Lower lobe of right lung (tissue), 2 donors: ENCODE measurements at regions not wholly inside any gene's neighbourhood (a gene's known extent, or its start where the extent isn't known, plus 50 kb on each side); places are given as distances from the start of the nearest gene placed in this dataset.
A peak's percentile ranks its signal among the peaks of the same experiment; 100 is the strongest.

Experiments used
- ATAC-seq, 2 donors: fragments of 200-7000 bp; cut with Tn5 transposase; one replicate each; pipeline ENCODE4 v1.9.1; 2020 to 2022; ENCODE audit warnings: mild to moderate bottlenecking in 2 of 2, moderate library complexity in 2 of 2
- DNase-seq: peaks from one replicate; pipeline ENCODE4 v3.0.0-alpha.2; 2020
- H3K27ac ChIP-seq: fragments of 200-600 bp; one replicate; pipeline ENCODE4 v1.8.0; 2022
- H3K27me3 ChIP-seq: fragments of 200-600 bp; one replicate; pipeline ENCODE4 v1.8.0; 2022; ENCODE audit warnings: low read depth
- H3K36me3 ChIP-seq: fragments of 200-600 bp; one replicate; pipeline ENCODE4 v1.8.0; 2022; ENCODE audit warnings: mild to moderate bottlenecking
- H3K4me1 ChIP-seq: fragments of 200-600 bp; one replicate; pipeline ENCODE4 v1.8.0; 2022
- H3K4me3 ChIP-seq: fragments of 200-600 bp; one replicate; pipeline ENCODE4 v1.8.0; 2022; ENCODE audit warnings: mild to moderate bottlenecking
- H3K9me3 ChIP-seq: fragments of 200-600 bp; one replicate; pipeline ENCODE4 v1.8.0; 2022
- intact Hi-C: fragments of 100-400 bp; cut with DNase I; formaldehyde crosslinking; loops from one replicate; pipeline ENCODE4 v1.11.0; 2022
- TF ChIP-seq, protein P1 (sequence below): fragments of 200-600 bp; IDR thresholded peaks from one replicate; pipeline ENCODE4 v1.8.0; 2022; ENCODE audit warnings: antibody characterized with exemption, mild to moderate bottlenecking
- donor health status: DM: no; HTN: yes; CAD: no; lungs with severe emphysema.

DNA sequence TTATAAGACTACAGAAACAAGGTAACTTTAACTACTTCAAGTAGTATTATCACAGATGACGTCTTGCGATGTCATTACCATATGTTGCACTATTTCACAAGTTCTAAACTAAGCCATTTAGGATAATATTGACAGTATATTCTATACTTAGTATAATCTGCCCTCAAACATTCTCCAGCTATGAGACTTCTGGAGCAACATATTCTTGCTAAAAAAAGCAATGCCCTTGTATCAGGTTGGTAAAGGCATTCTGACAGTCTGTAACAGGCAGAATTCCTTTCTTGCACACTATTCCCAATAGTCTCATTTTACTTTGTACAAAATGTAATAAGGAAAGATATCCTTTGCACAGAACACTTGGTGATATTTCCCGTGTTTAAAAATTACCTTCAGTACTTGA, 694.8 kb upstream of the PKDCC start:
- DNase-seq (no peak), ATAC-seq (no peak)
- no peak overlapping the region for H3K27ac ChIP-seq
- no peaks in the 10 kb centered on the region for H3K36me3 ChIP-seq
- H3K9me3 ChIP-seq = no peaks in the 10 kb centered on the region
- H3K4me3 ChIP-seq = no peak overlapping the region
- no peaks in the 10 kb centered on the region for H3K4me1 ChIP-seq
- TF ChIP-seq, protein P1, sequence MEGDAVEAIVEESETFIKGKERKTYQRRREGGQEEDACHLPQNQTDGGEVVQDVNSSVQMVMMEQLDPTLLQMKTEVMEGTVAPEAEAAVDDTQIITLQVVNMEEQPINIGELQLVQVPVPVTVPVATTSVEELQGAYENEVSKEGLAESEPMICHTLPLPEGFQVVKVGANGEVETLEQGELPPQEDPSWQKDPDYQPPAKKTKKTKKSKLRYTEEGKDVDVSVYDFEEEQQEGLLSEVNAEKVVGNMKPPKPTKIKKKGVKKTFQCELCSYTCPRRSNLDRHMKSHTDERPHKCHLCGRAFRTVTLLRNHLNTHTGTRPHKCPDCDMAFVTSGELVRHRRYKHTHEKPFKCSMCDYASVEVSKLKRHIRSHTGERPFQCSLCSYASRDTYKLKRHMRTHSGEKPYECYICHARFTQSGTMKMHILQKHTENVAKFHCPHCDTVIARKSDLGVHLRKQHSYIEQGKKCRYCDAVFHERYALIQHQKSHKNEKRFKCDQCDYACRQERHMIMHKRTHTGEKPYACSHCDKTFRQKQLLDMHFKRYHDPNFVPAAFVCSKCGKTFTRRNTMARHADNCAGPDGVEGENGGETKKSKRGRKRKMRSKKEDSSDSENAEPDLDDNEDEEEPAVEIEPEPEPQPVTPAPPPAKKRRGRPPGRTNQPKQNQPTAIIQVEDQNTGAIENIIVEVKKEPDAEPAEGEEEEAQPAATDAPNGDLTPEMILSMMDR = no peak
- intact Hi-C loops = no loop called here
- no peaks in the 10 kb centered on the region for H3K27me3 ChIP-seq

DNA sequence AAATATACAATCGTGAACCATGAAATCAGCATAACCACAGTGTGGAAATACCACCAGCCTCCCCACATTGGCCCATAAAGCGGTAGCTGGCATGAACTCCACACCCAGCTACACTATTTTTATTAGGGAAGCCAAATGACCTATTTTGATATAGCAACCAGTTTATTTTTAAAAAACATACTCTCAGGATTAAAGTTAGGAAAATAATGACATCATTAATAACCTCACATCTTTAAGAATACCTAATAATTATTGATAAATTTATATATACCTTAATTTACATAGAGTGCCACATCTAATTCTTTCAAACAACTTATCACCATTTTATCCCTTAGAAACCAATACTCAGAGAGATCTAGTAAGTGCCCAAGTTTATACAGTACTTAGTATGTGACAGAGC, 692.0 kb upstream of the PKDCC start:
- no peak for ATAC-seq
- TF ChIP-seq, protein P1 = no peak
- no peak for DNase-seq
- Histone ChIP-seq H3K27me3 (no peaks in the 10 kb centered on the region), H3K4me3 (no peak overlapping the region), H3K9me3 (no peaks in the 10 kb centered on the region), H3K27ac (no peak overlapping the region), H3K4me1 (no peaks in the 10 kb centered on the region), H3K36me3 (no peaks in the 10 kb centered on the region)
- intact Hi-C loops = no loop called here

DNA sequence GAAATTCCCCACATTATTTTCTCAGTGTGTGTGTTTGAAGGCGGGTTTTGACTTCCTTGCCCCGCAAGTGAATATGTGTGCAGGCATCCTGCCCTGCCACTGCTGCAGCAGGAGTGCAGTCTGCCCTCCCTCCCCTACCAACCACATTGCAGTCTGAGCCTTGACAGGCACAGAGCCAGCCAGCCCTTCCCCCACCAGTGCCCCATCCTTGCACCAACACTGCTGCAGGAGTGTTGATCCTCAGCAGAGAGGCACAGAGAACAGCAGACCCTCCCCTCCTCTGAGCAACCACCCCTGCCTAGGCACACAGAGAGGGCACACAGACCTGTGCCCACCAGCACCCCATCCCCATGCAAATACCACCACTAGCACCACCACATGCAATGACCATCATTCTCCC, 683.0 kb upstream of the PKDCC start:
- H3K27me3 ChIP-seq = no peaks in the 10 kb centered on the region
- DNase-seq (no peak), ATAC-seq (peak; percentile 16 to 32)
- TF ChIP-seq, protein P1 = no peak
- H3K9me3 ChIP-seq = no peaks in the 10 kb centered on the region
- H3K36me3 ChIP-seq = no peaks in the 10 kb centered on the region
- no peaks in the 10 kb centered on the region for H3K4me1 ChIP-seq
- H3K27ac ChIP-seq = no peak overlapping the region
- intact Hi-C loops = no loop called here
- no peak overlapping the region for H3K4me3 ChIP-seq

DNA sequence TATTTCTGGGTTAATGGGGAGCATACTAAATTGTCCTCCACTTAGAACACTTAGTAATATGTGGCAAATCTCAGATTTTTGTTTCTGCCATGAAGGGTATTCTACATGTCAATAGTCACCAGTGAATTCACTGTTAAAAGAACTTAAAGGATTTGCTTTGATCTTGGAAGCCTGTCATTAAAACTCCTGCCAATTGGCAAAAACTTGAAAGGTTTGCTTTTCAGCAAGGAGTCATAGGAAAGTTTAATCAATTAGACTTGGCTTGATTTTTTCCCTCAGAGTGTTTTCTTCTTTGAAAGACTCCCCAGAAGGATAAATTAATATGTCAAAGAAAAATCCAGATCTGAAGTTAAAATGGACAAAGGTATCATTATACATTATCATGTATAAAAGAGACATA, 671.9 kb upstream of the PKDCC start:
- Histone ChIP-seq H3K4me3 (no peak overlapping the region), H3K27me3 (no peaks in the 10 kb centered on the region), H3K36me3 (no peaks in the 10 kb centered on the region), H3K9me3 (no peaks in the 10 kb centered on the region), H3K27ac (no peak overlapping the region), H3K4me1 (no peaks in the 10 kb centered on the region)
- TF ChIP-seq, protein P1 = no peak
- no peak for DNase-seq
- ATAC-seq = no peak
- intact Hi-C loops = no loop called here

DNA sequence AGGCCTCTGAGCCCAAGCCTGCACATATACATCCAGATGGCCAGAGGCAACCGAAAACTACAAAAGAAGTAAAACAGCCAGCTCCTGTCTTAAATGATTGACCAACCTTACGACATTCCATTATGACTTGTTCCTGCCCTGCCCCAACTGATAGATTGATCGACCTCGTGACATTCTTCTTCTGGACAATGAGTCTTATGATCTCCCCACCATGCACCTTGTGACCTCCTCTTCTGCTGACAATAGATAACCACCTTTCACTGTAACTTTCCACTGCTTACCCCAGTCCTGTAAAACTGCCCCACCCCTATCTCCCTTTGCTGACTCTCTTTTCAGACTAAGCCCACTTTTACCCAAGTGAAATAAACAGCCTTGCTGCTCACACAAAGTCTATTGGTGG, 670.0 kb upstream of the PKDCC start:
- Histone ChIP-seq H3K9me3 (no peaks in the 10 kb centered on the region), H3K27ac (no peak overlapping the region), H3K4me1 (no peaks in the 10 kb centered on the region), H3K36me3 (no peaks in the 10 kb centered on the region), H3K27me3 (no peaks in the 10 kb centered on the region), H3K4me3 (no peak overlapping the region)
- intact Hi-C loops = no loop called here
- ATAC-seq (no peak), DNase-seq (no peak)
- TF ChIP-seq, protein P1 = no peak

DNA sequence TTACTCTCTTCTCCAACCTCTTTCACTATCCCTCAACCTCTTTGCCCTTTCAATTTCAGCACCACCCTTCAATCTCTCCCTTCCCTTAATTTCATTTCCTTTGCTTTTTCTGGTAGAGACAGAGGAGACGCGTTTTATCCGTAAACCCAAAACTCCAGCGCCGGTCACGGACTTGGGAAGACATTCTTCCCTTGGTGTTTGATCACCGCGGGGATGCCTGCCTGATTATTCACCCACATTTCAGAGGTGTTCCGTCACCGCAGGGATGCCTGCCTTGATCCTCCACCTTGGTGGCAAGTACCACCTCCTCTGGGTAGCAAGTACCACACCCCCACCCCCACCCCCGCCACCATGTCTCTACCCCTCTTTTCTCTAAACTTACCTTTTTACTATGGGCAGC, 669.4 kb upstream of the PKDCC start:
- no peak overlapping the region for H3K4me3 ChIP-seq
- DNase-seq = no peak
- no peaks in the 10 kb centered on the region for H3K4me1 ChIP-seq
- no peaks in the 10 kb centered on the region for H3K36me3 ChIP-seq
- H3K9me3 ChIP-seq = no peaks in the 10 kb centered on the region
- TF ChIP-seq, protein P1 = no peak
- no peaks in the 10 kb centered on the region for H3K27me3 ChIP-seq
- no peak overlapping the region for H3K27ac ChIP-seq
- ATAC-seq = no peak
- intact Hi-C loops = no loop called here
